IPS-18c (cell line): ENCODE measurements at regions not wholly inside any gene's neighbourhood (a gene's known extent, or its start where the extent isn't known, plus 50 kb on each side); places are given as distances from the start of the nearest gene placed in this dataset.
"Not testable (repeated sequence)": the region's sequence is repeated elsewhere in the genome, so short reads cannot be mapped to it uniquely, and the experiment has no call there.

Experiments
- H3K4me3 ChIP-seq: 2 replicates; pipeline ENCODE4 v1.7.0; 2013; ENCODE audit warnings: low read depth, mild to moderate bottlenecking, low read length, moderate library complexity; ENCODE audit not compliant: insufficient read depth
- H3K9me3 ChIP-seq: one replicate; pipeline ENCODE4 v1.6.1; 2013; ENCODE audit warnings: mild to moderate bottlenecking, low read length, moderate library complexity; ENCODE audit not compliant: control insufficient read depth, insufficient read depth

DNA sequence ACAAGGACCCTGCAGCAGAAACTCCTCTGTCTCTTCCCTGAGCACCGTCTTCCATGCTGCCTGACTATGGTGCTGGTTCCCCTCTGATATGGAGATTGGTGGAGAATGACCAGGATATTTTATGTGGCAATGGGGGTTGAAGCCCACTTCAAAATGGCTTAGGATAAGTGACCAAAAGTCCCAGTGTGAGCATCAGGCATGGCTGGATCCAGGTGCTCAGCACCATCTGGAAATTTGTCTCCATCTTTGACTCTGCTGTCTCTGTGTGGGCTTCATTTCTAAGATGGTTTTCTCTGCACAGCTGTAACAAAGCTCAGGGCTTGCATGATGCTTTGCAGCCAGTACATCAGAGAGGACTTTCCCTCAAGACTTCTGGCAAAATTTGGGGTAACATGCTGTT lies 61.1 kb upstream of the SAMD11 start:
- not testable (repeated sequence) for H3K4me3 ChIP-seq, H3K9me3 ChIP-seq

DNA sequence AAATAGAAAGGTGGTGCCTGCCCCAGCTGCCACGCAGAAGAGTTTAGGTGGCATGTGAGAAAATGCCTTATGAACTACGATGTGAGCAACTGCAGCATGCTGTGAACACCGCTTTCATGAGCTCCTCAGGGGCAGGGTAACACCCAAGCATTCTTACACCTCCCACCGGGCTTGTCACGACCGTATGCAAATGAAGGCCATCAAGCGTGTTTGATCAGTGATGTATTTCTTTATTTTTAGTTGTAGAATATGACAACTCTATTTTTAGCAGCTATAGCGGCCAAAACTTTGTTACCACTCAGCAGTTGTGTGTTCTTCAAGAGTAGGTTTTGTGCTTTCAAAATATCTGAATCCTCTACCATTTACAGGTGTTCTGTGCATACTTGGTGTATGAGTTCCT lies 58.1 kb upstream of the SAMD11 start:
- not testable (repeated sequence) for H3K9me3 ChIP-seq, H3K4me3 ChIP-seq

DNA sequence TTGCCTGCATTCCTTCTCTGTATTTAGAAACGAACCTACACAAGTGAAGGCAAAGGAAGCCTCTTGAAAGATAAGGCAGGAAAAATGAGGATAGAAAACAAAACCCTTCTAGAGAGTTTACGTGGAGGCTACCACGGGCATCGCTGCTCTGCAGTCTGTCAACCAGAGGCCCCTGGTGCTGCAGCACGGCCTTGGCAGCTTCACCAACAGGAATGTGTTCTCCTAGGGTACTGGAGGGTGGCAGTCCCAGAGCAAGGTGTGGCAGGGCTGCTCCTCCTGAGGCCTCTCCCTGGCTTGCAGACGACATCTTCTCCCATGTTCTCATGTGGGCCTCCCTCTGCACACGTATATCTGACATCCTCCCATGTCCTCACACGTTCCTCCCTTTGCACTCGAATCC lies 57.6 kb upstream of the SAMD11 start:
- no peak overlapping the region for H3K4me3 ChIP-seq

GRCh38 chr1:866631-867299 lies 57.0 kb upstream of the SAMD11 start:
- H3K4me3 ChIP-seq, H3K9me3 ChIP-seq: not testable (repeated sequence)

More for the DNA sequence above, 57.6 kb upstream of the SAMD11 start:
- H3K9me3 ChIP-seq: no peaks in the 10 kb centered on the region

GRCh38 chr1:867550-867949 lies 56.2 kb upstream of the SAMD11 start:
- H3K9me3 ChIP-seq, H3K4me3 ChIP-seq: not testable (repeated sequence)

DNA sequence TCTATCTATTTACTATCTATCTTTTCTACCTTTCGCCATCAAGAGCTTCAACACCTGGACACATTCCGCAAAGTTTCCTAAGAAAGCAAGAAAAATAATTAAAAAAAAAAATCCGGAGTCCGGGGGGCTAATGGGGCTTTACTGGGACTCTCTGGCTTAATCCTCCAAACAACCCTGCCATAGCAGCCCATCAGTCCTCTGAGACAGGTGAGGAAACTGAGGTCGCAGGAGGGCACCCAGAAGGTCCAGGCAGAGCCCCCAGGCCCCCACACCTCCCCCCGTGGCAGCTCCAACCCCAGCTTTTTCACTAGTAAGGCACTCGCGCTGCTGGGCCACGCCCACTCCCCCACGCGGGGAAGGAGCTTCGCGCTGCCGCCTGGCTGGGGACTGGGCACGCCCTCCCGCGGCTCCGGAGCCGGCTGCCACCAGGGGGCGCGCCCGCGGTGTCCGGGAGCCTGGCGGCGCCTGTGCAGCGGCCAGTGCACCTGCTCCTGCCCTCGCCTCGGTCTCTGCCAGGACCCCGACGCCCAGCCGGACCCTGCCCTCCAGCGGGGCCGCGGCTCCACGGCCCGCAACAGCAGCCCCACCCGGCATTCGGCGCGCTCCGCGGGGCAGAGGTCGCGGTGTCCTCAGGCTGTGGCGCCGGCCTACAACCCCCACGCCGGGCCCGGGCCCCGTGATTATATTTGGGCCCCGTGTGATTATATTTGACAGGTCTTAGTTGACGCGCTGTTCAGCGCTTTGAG lies 54.1 kb upstream of the SAMD11 start:
- no peaks in the 10 kb centered on the region for H3K9me3 ChIP-seq

More for the DNA sequence above, 54.1 kb upstream of the SAMD11 start:
- H3K4me3 ChIP-seq: no peak overlapping the region
